ENCODE measurements at regions not wholly inside any gene's neighbourhood (a gene's known extent, or its start where the extent isn't known, plus 50 kb on each side); places are given as distances from the start of the nearest gene placed in this dataset.

- ATAC-seq = peak; percentile 49
- H3K27ac ChIP-seq (ENCODE audit: extremely low read length, insufficient read depth, low read length) = no peak overlapping the region
- 0 out of 2 replicates have a peak, but pooled peaks cover under 1% of the 10 kb centered on the region for H4K20me1 ChIP-seq (ENCODE audit: insufficient read depth, low read length)
- peaks cover 3 to 9% of the 10 kb centered on the region in 2 experiments; a peak in 3 of 5 replicates for H3K27me3 ChIP-seq (ENCODE audit: control insufficient read depth in 1 of 2, insufficient read depth in 2 of 2, low read length in 2 of 2)
- in situ Hi-C loops (cut with HindIII; ENCODE audit: extremely low pct_ligation_motif_present, low pct_unique_long_range_greater_than_20kb) (no loop called here), intact Hi-C loops (cut with micrococcal nuclease; ENCODE audit: unreplicated experiment) (no loop called here)
- H3K4me2 ChIP-seq (ENCODE audit: low read depth, low read length) = no peak overlapping the region
- WGBS (ENCODE audit: low lambda C conversion rate) = 16% methylated on average over 12 of the region's 14 CpGs
- H2AFZ ChIP-seq (ENCODE audit: low read length) = no peak overlapping the region
- no peak overlapping the region for H3K4me3 ChIP-seq (replicated peaks in 1 of 3; ENCODE audit: insufficient read depth in 1 of 3, low read depth in 2 of 3, low read length in 3 of 3)
- H3K9ac ChIP-seq (ENCODE audit: insufficient read depth, low read depth, low read length) = no peak overlapping the region
- TF ChIP-seq ZNF614 (CRISPR knock-in tag; IDR thresholded peaks at IDR 0.05; ENCODE audit: borderline replicate concordance) = no peak
- no peak for TF ChIP-seq ZNF709 (CRISPR knock-in tag; IDR thresholded peaks at IDR 0.05)
- TF ChIP-seq FLYWCH1 (CRISPR knock-in tag; IDR thresholded peaks at IDR 0.05) = no peak
- TF ChIP-seq SMYD3 (CRISPR knock-in tag; IDR thresholded peaks at IDR 0.05) = no peak
- TF ChIP-seq ZNF800 (CRISPR knock-in tag; IDR thresholded peaks at IDR 0.05) = no peak
- TF ChIP-seq STAG1 (CRISPR knock-in tag; IDR thresholded peaks at IDR 0.05) = peak; percentile 55
- TF ChIP-seq, protein P1, sequence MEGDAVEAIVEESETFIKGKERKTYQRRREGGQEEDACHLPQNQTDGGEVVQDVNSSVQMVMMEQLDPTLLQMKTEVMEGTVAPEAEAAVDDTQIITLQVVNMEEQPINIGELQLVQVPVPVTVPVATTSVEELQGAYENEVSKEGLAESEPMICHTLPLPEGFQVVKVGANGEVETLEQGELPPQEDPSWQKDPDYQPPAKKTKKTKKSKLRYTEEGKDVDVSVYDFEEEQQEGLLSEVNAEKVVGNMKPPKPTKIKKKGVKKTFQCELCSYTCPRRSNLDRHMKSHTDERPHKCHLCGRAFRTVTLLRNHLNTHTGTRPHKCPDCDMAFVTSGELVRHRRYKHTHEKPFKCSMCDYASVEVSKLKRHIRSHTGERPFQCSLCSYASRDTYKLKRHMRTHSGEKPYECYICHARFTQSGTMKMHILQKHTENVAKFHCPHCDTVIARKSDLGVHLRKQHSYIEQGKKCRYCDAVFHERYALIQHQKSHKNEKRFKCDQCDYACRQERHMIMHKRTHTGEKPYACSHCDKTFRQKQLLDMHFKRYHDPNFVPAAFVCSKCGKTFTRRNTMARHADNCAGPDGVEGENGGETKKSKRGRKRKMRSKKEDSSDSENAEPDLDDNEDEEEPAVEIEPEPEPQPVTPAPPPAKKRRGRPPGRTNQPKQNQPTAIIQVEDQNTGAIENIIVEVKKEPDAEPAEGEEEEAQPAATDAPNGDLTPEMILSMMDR (CRISPR knock-in tag; IDR thresholded peaks at IDR 0.05) = peak; percentile 54
- no peak for TF ChIP-seq ZNF780A (CRISPR knock-in tag; IDR thresholded peaks at IDR 0.05)
- 0 out of 2 replicates have a peak, but pooled peaks have one; percentile 24 for TF ChIP-seq RAD21 (CRISPR knock-in tag; IDR thresholded peaks at IDR 0.05)
- no peak for TF ChIP-seq ZBTB38 (CRISPR knock-in tag; IDR thresholded peaks at IDR 0.05)
- no peak for TF ChIP-seq ZNF720 (CRISPR knock-in tag; IDR thresholded peaks at IDR 0.05)
- no peak for TF ChIP-seq TOE1 (CRISPR knock-in tag; IDR thresholded peaks at IDR 0.05)
- TF ChIP-seq, protein P2, sequence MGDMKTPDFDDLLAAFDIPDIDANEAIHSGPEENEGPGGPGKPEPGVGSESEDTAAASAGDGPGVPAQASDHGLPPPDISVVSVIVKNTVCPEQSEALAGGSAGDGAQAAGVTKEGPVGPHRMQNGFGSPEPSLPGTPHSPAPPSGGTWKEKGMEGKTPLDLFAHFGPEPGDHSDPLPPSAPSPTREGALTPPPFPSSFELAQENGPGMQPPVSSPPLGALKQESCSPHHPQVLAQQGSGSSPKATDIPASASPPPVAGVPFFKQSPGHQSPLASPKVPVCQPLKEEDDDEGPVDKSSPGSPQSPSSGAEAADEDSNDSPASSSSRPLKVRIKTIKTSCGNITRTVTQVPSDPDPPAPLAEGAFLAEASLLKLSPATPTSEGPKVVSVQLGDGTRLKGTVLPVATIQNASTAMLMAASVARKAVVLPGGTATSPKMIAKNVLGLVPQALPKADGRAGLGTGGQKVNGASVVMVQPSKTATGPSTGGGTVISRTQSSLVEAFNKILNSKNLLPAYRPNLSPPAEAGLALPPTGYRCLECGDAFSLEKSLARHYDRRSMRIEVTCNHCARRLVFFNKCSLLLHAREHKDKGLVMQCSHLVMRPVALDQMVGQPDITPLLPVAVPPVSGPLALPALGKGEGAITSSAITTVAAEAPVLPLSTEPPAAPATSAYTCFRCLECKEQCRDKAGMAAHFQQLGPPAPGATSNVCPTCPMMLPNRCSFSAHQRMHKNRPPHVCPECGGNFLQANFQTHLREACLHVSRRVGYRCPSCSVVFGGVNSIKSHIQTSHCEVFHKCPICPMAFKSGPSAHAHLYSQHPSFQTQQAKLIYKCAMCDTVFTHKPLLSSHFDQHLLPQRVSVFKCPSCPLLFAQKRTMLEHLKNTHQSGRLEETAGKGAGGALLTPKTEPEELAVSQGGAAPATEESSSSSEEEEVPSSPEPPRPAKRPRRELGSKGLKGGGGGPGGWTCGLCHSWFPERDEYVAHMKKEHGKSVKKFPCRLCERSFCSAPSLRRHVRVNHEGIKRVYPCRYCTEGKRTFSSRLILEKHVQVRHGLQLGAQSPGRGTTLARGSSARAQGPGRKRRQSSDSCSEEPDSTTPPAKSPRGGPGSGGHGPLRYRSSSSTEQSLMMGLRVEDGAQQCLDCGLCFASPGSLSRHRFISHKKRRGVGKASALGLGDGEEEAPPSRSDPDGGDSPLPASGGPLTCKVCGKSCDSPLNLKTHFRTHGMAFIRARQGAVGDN (CRISPR knock-in tag; IDR thresholded peaks at IDR 0.05) = no peak
- TF ChIP-seq YEATS2 (CRISPR knock-in tag; IDR thresholded peaks at IDR 0.05; ENCODE audit: borderline replicate concordance) = no peak
- no peak for TF ChIP-seq ZBTB8A (CRISPR knock-in tag; IDR thresholded peaks at IDR 0.05; ENCODE audit: borderline replicate concordance, low read depth)
- BruUV-seq (replicated peaks) = no TSS peak
- no peaks in the 10 kb centered on the region for H3K36me3 ChIP-seq (replicated peaks in 1 of 2; ENCODE audit: control insufficient read depth in 1 of 2, insufficient read depth in 2 of 2, low read length in 2 of 2)
- FAIRE-seq = no peak
- DNase-seq (ENCODE audit: low spot score) = no peak
- ChIA-PET CTCF (ENCODE audit: low intra/inter-chr PET ratio, low total read pairs) (no interaction called here), POLR2A (no interaction called here)
- no peaks in the 10 kb centered on the region for H3K79me2 ChIP-seq (ENCODE audit: insufficient read depth, low read length)
- no peaks in the 10 kb centered on the region for H3K4me1 ChIP-seq (ENCODE audit: insufficient read depth, low read length)
- no peaks in the 10 kb centered on the region for H3K9me3 ChIP-seq (ENCODE audit: low read length)
Measured at GRCh38 chr10:131689016-131689415, 211.8 kb upstream of the PPP2R2D start.
